AG04450 (cell line): ENCODE measurements at regions not wholly inside any gene's neighbourhood (a gene's known extent, or its start where the extent isn't known, plus 50 kb on each side); places are given as distances from the start of the nearest gene placed in this dataset.

Experiments
- CTCF ChIA-PET: fragments of 300-600, 350-600 bp; formaldehyde crosslinking; extraction: SDS; loops from one replicate; lab custom pipeline; 2022; ENCODE audit warnings: antibody characterized with exemption, inconsistent platforms; lab: Charles Lee
- POLR2A ChIA-PET: fragments of 350-600 bp; formaldehyde crosslinking; extraction: SDS; loops from one replicate; lab custom pipeline; 2021; ENCODE audit warnings: antibody characterized with exemption, inconsistent platforms; lab: Yijun Ruan, JAX
- DNase-seq: peaks from one replicate; pipeline ENCODE4 v3.0.0-alpha.2; 2011; ENCODE audit warnings: low read depth, low spot score
- H3K27ac ChIP-seq: one replicate; pipeline ENCODE4 v1.5.1; 2012; ENCODE audit warnings: low read depth, low read length, control low read depth
- H3K27me3 ChIP-seq: one replicate; pipeline ENCODE4 v1.6.0; 2012; ENCODE audit warnings: low read length; ENCODE audit not compliant: control insufficient read depth, insufficient read depth
- H3K4me3 ChIP-seq: 2 replicates; pipeline ENCODE4 v1.5.1; 2011; ENCODE audit warnings: mild to moderate bottlenecking, low read depth, low read length, control low read depth
- H3K9me3 ChIP-seq: 2 replicates; pipeline ENCODE4 v1.5.1; 2012; ENCODE audit warnings: low read length; ENCODE audit not compliant: control insufficient read depth, insufficient read depth
- TF ChIP-seq, protein P1 (sequence below): IDR thresholded peaks from 2 replicates; pipeline ENCODE4 v1.5.1; 2011; ENCODE audit warnings: low read depth, low read length, control low read depth, inconsistent platforms

GRCh38 chr6:156707818-156708217 is 69.4 kb upstream of the ARID1B start:
- TF ChIP-seq, protein P1, sequence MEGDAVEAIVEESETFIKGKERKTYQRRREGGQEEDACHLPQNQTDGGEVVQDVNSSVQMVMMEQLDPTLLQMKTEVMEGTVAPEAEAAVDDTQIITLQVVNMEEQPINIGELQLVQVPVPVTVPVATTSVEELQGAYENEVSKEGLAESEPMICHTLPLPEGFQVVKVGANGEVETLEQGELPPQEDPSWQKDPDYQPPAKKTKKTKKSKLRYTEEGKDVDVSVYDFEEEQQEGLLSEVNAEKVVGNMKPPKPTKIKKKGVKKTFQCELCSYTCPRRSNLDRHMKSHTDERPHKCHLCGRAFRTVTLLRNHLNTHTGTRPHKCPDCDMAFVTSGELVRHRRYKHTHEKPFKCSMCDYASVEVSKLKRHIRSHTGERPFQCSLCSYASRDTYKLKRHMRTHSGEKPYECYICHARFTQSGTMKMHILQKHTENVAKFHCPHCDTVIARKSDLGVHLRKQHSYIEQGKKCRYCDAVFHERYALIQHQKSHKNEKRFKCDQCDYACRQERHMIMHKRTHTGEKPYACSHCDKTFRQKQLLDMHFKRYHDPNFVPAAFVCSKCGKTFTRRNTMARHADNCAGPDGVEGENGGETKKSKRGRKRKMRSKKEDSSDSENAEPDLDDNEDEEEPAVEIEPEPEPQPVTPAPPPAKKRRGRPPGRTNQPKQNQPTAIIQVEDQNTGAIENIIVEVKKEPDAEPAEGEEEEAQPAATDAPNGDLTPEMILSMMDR: no peak
- no peaks in the 10 kb centered on the region for H3K27me3 ChIP-seq
- ChIA-PET POLR2A (no interaction called here), CTCF (no interaction called here)
- H3K27ac ChIP-seq: no peak overlapping the region
- no peak overlapping the region for H3K4me3 ChIP-seq
- no peaks in the 10 kb centered on the region for H3K9me3 ChIP-seq
- no peak for DNase-seq

DNA sequence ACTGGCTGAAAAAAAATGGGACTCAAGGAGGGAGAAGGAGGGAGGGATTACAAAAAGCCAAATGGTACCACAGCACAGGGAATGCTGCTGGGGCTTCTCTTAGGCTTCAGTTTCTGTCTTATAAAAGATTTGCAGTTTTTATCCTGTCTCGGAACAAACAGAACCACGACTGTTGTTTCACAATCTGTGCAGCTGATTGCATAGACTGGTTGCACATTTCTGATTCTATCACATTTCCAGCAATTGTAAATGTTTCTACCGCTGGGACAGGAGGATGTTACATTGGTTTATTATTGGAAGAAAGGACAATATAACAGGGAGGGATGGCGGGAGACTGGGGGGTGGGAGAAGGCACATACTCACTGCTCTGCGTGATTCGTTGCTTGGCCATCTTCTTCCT is 73.5 kb upstream of the ARID1B start:
- Histone ChIP-seq H3K9me3 (no peaks in the 10 kb centered on the region), H3K4me3 (no peak overlapping the region), H3K27ac (peak overlapping the region; percentile 41), H3K27me3 (no peaks in the 10 kb centered on the region)
- CTCF ChIA-PET: no interaction called here
- POLR2A ChIA-PET: no interaction called here
- TF ChIP-seq, protein P1: no peak
- no peak for DNase-seq

DNA sequence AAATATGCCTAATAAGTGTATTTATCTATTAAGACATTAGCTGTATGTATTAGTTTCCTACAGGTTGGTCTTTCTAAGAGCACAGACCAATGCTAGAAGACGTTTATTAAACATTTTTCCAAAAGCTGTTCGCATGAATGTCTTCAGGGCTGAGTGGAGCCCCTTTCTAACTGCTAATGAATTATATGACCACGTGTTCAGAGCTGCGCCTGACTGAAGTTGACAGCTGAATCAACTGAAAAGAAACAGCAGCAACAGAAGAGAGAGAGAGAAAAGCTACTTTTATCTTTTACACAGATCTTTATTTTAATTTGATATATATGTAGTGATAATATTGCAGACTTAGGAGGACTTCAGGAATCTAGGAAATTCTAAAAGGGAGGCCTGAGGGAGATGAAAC is 75.2 kb upstream of the ARID1B start:
- H3K27me3 ChIP-seq: no peaks in the 10 kb centered on the region
- no peak overlapping the region for H3K4me3 ChIP-seq
- CTCF ChIA-PET: no interaction called here
- no peak for DNase-seq
- no peak overlapping the region for H3K27ac ChIP-seq
- H3K9me3 ChIP-seq: no peaks in the 10 kb centered on the region
- TF ChIP-seq, protein P1: no peak
- POLR2A ChIA-PET: no interaction called here

DNA sequence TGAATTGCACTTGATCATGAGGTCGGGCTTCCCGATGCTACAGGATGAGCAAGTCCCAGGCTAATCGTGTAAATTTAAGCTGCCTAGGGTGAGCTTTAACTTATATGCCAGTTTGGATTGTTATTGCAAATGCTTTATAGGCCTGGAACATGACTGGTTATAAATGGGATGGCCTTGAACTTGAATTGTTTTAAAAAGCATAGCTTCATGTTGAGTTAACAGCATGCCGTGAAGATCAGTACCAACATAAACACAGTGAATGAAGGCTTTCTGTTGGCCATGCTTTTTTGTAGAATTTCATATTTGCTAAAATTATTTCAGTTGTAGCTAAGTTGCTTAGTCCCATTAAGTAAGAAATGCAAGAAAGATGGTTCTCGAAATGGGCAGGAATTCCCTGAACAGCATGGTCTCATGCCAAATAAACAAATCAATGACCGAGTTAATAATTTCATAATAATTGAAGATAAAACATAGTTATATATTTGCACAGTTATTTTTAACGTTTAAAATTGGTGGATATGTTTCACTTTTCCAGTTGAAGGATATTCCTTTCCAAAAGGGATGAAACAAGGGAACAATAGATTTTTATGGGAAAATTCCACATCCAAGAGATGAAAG is 76.6 kb upstream of the ARID1B start:
- H3K4me3 ChIP-seq: no peak overlapping the region
- CTCF ChIA-PET: interaction anchor here (1.1 kb wide), 1 partner anchor 574 kb away, joined by 3 read pairs; no protein-coding TSS in a partner anchor
- POLR2A ChIA-PET: no interaction called here
- DNase-seq: no peak
- H3K27me3 ChIP-seq: no peaks in the 10 kb centered on the region
- no peak overlapping the region for H3K27ac ChIP-seq
- TF ChIP-seq, protein P1: no peak
- H3K9me3 ChIP-seq: no peaks in the 10 kb centered on the region

DNA sequence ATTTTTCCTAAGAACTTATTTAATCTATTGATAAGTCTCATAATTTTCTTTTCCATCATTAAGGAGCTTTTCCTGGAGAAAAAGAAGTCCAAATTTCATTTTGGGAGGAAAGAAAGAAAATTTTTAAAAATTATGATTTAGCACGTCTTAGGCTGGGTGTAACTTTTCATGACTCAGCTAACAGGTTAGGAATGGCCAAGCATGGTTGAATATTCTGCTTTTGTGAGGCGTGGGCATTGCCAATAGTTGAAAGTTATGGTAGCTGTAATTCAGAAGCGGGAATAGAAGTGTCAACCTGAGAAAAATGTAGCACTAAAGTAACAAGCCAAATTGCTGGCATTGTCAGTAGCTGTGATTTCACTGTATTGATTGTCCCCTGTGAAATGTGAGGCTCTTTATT is 77.2 kb upstream of the ARID1B start:
- TF ChIP-seq, protein P1: no peak

More for the DNA sequence above, 77.2 kb upstream of the ARID1B start:
- H3K9me3 ChIP-seq: no peaks in the 10 kb centered on the region; the same call in 1 of the 2 replicates
- no peaks in the 10 kb centered on the region for H3K27me3 ChIP-seq
- no peak for DNase-seq
- CTCF ChIA-PET: interaction anchor here (0.6 to 1.1 kb wide), 2 partner anchors 347 to 575 kb away, joined by 3 read pairs; no protein-coding TSS in a partner anchor
- no peak overlapping the region for H3K27ac ChIP-seq
- POLR2A ChIA-PET: no interaction called here
- H3K4me3 ChIP-seq: no peak overlapping the region
